Liver (tissue), 3 donors: ENCODE measurements at regions not wholly inside any gene's neighbourhood (a gene's known extent, or its start where the extent isn't known, plus 50 kb on each side); places are given as distances from the start of the nearest gene placed in this dataset.

Experiments
- GABPA ChIP-seq, 2 donors: IDR thresholded peaks in 1 of 2; conservative IDR thresholded peaks in 1 of 2; 2 replicates each; pipeline ENCODE4 v1.6.1; 2016; ENCODE audit warnings: antibody characterized with exemption in 2 of 2, mild to moderate bottlenecking in 1 of 2, moderate library complexity in 1 of 2
- JUND ChIP-seq, 2 donors: IDR thresholded peaks; 2 replicates each; pipeline ENCODE4 v1.6.1; 2016; ENCODE audit warnings: antibody characterized with exemption in 2 of 2
- NR2F2 ChIP-seq: IDR thresholded peaks from 2 replicates; pipeline ENCODE4 v1.6.1; 2016; ENCODE audit warnings: antibody characterized with exemption
- RAD21 ChIP-seq, 2 donors: IDR thresholded peaks; 2 replicates each; pipeline ENCODE4 v1.6.1; 2016; ENCODE audit warnings: antibody characterized with exemption in 2 of 2, mild to moderate bottlenecking in 2 of 2
- TF ChIP-seq, protein P1 (sequence below): fragments of 150-350 bp; IDR thresholded peaks from 2 replicates; pipeline ENCODE4 v1.5.1; 2017; ENCODE audit warnings: improper control_type of control experiment, low read depth, low read length; ENCODE audit not compliant: missing input control
- TF ChIP-seq, protein P2 (sequence below): IDR thresholded peaks from 2 replicates; pipeline ENCODE4 v1.6.1; 2016; ENCODE audit warnings: antibody characterized with exemption, mild to moderate bottlenecking
- TF ChIP-seq, protein P3 (sequence below): IDR thresholded peaks from 2 replicates; pipeline ENCODE4 v1.6.1; 2016; ENCODE audit warnings: antibody characterized with exemption
- donor health status: healthy.
- donor health status: healthy.

DNA sequence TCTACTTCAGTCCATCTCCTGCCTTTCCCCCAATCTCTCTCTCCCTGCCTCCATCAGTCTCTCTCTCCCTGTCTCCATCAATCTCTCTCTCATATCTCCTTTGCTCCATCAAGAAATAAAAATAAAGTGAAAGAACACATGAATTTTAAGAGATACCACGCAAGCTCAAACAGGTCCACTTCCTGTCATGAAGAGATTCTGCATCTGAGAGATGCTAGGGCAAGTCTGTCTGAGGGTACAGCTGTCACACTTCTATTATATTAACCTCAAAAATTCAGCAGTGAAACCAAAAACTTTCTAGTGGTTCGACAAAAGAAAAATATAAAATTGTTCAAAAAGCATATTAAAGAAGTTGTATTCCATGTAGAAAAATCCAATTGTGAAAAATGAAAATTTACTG, 296.8 kb upstream of the RSPO3 start:
- no peak for TF ChIP-seq RAD21 (IDR thresholded peaks at IDR 0.05)
- TF ChIP-seq, protein P1, sequence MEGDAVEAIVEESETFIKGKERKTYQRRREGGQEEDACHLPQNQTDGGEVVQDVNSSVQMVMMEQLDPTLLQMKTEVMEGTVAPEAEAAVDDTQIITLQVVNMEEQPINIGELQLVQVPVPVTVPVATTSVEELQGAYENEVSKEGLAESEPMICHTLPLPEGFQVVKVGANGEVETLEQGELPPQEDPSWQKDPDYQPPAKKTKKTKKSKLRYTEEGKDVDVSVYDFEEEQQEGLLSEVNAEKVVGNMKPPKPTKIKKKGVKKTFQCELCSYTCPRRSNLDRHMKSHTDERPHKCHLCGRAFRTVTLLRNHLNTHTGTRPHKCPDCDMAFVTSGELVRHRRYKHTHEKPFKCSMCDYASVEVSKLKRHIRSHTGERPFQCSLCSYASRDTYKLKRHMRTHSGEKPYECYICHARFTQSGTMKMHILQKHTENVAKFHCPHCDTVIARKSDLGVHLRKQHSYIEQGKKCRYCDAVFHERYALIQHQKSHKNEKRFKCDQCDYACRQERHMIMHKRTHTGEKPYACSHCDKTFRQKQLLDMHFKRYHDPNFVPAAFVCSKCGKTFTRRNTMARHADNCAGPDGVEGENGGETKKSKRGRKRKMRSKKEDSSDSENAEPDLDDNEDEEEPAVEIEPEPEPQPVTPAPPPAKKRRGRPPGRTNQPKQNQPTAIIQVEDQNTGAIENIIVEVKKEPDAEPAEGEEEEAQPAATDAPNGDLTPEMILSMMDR = no peak
- no peak for TF ChIP-seq JUND (IDR thresholded peaks at IDR 0.05)
- TF ChIP-seq, protein P2, sequence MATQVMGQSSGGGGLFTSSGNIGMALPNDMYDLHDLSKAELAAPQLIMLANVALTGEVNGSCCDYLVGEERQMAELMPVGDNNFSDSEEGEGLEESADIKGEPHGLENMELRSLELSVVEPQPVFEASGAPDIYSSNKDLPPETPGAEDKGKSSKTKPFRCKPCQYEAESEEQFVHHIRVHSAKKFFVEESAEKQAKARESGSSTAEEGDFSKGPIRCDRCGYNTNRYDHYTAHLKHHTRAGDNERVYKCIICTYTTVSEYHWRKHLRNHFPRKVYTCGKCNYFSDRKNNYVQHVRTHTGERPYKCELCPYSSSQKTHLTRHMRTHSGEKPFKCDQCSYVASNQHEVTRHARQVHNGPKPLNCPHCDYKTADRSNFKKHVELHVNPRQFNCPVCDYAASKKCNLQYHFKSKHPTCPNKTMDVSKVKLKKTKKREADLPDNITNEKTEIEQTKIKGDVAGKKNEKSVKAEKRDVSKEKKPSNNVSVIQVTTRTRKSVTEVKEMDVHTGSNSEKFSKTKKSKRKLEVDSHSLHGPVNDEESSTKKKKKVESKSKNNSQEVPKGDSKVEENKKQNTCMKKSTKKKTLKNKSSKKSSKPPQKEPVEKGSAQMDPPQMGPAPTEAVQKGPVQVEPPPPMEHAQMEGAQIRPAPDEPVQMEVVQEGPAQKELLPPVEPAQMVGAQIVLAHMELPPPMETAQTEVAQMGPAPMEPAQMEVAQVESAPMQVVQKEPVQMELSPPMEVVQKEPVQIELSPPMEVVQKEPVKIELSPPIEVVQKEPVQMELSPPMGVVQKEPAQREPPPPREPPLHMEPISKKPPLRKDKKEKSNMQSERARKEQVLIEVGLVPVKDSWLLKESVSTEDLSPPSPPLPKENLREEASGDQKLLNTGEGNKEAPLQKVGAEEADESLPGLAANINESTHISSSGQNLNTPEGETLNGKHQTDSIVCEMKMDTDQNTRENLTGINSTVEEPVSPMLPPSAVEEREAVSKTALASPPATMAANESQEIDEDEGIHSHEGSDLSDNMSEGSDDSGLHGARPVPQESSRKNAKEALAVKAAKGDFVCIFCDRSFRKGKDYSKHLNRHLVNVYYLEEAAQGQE = no peak
- TF ChIP-seq NR2F2 = no peak
- TF ChIP-seq, protein P3, sequence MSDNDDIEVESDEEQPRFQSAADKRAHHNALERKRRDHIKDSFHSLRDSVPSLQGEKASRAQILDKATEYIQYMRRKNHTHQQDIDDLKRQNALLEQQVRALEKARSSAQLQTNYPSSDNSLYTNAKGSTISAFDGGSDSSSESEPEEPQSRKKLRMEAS = no peak
- TF ChIP-seq GABPA (IDR thresholded peaks at IDR 0.05 in 1 of 2, conservative IDR thresholded peaks at IDR 0.05 in 1 of 2) = no peak
